ENCODE measurements at regions not wholly inside any gene's neighbourhood (a gene's known extent, or its start where the extent isn't known, plus 50 kb on each side); places are given as distances from the start of the nearest gene placed in this dataset.

DNA sequence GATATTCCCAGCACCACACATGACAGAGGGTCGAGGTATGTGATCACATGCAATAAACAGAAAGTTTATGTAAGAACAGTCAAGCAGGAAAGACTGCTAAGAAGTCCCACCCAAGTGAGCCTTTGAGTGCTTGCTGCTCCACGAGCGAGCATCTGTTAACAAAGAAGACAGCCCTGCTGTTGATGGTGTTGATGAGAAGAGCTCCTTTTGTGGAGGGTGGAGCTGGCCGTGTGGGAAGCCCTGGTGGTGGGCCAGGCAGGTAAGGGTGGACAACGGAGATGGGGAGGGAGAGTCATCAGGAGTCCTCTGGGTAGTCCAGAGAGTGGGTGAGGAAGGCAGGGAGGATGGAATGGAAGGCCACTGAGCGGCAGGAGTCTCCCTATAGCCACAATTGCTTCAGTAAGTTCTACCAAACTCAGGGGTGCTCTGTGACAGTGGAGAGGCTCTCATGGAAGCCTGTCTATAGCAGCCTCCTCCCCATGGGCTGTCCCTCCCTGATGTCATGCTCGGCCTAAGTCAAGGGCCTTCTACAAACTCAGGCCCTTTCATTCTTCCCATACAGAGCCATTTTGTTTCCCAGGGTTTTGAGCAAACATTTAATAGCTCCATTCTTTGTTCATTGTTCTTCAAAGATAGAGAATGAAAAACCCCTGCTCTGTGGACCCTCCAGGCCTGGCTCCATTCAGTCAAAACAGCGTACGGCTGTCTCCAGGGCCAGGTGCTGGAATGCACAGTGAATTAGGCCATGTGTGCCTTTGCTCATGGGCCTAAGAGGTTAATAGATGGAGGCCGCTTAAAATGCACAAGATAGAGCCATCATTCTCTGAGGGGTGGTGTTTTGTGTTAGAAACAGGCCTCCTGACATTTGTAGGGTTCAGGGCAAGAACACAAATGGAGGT is 494.2 kb upstream of the RAB6C start:
- no peak for TF ChIP-seq CTCF (IDR thresholded peaks at IDR 0.05)
- TF ChIP-seq POLR2A (IDR thresholded peaks at IDR 0.05) = no peak
